GM12878 (cell line): ENCODE measurements at regions not wholly inside any gene's neighbourhood (a gene's known extent, or its start where the extent isn't known, plus 50 kb on each side); places are given as distances from the start of the nearest gene placed in this dataset.

ENCODE experiments used
- ATAC-seq: fragments of 200-7000 bp; cut with Tn5 transposase; 3 replicates; pipeline ENCODE4 v1.9.1; 2020; ENCODE audit warnings: mild to moderate bottlenecking, moderate library complexity
- BruUV-seq: library from RNA; stranded (reverse); fragments of 400-500 nt; replicated peaks from 2 replicates; lab custom pipeline; 2021; lab: Mats Ljungman, UMichigan
- CTCF ChIA-PET: fragments of 300-600 bp; sonication (Branson Sonifier 250); formaldehyde crosslinking; extraction: SDS; loops from one replicate; lab custom pipeline; 2021; ENCODE audit warnings: inconsistent platforms; lab: Yijun Ruan, JAX
- POLR2A ChIA-PET: fragments of 350-600 bp; formaldehyde crosslinking; extraction: SDS; loops from one replicate; lab custom pipeline; 2021; ENCODE audit warnings: inconsistent platforms; lab: Charles Lee
- RAD21 ChIA-PET: fragments of 300-600 bp; sonication (Branson Sonifier 250); formaldehyde crosslinking; loops from one replicate; lab custom pipeline; 2023; ENCODE audit warnings: antibody characterized with exemption; ENCODE audit not compliant: unreplicated experiment; lab: Charles Lee
- SMC1A ChIA-PET: fragments of 300-600 bp; sonication (Branson Sonifier 250); formaldehyde crosslinking; loops from one replicate; lab custom pipeline; 2023; ENCODE audit not compliant: unreplicated experiment, uncharacterized antibody; lab: Charles Lee
- DNase-seq: peaks from one replicate; pipeline ENCODE4 v3.0.0-alpha.2; 2011; ENCODE audit warnings: low read depth, low spot score
- FAIRE-seq: peaks from 3 replicates; lab custom pipeline; 2011; peaks lifted over from hg19 to GRCh38; lab: Jason Lieb, UNC
- H2AFZ ChIP-seq: 2 replicates; pipeline ENCODE4 v1.6.0; 2011; ENCODE audit warnings: low read depth, low read length, control low read depth; ENCODE audit not compliant: control insufficient read depth
- H3K27ac ChIP-seq: 2 replicates; pipeline ENCODE4 v1.5.1; 2011; ENCODE audit warnings: control low read depth; ENCODE audit not compliant: control insufficient read depth, insufficient read depth
- H3K27me3 ChIP-seq, 2 experiments: replicated peaks in 1 of 2; 2 replicates each; pipeline versions ENCODE4 v1.6.0 to v1.6.1; 2011; ENCODE audit warnings: low read length in 1 of 2; ENCODE audit not compliant: control insufficient read depth in 2 of 2, insufficient read depth in 2 of 2
- H3K36me3 ChIP-seq, 2 experiments: 2 replicates each; pipeline ENCODE4 v1.5.1; 2011; ENCODE audit warnings: low read length in 1 of 2; ENCODE audit not compliant: control insufficient read depth in 2 of 2, insufficient read depth in 2 of 2
- H3K4me1 ChIP-seq: 2 replicates; pipeline ENCODE4 v1.6.1; 2011; ENCODE audit warnings: mild to moderate bottlenecking, low read length, moderate library complexity, mixed read lengths; ENCODE audit not compliant: control insufficient read depth, insufficient read depth
- H3K4me2 ChIP-seq: 2 replicates; pipeline ENCODE4 v1.6.0; 2011; ENCODE audit warnings: control low read depth; ENCODE audit not compliant: control insufficient read depth, insufficient read depth
- H3K4me3 ChIP-seq: fragments of 200-600 bp; sonication (generic); 2 replicates; pipeline ENCODE4 v1.5.1; 2016
- H3K79me2 ChIP-seq: 2 replicates; pipeline ENCODE4 v1.6.0; 2011; ENCODE audit warnings: low read length; ENCODE audit not compliant: control insufficient read depth, insufficient read depth
- H3K9ac ChIP-seq: 2 replicates; pipeline ENCODE4 v1.8.0; 2011; ENCODE audit warnings: low read length, control low read depth, mixed read lengths; ENCODE audit not compliant: control insufficient read depth, insufficient read depth
- H3K9me3 ChIP-seq: replicated peaks from 3 replicates; pipeline ENCODE4 v1.5.1; 2011; ENCODE audit warnings: mild to moderate bottlenecking, low read length; ENCODE audit not compliant: control insufficient read depth, insufficient read depth
- H4K20me1 ChIP-seq: 2 replicates; pipeline ENCODE4 v1.6.0; 2011; ENCODE audit not compliant: control insufficient read depth, insufficient read depth
- EZH2 ChIP-seq: IDR thresholded peaks from 2 replicates; pipeline ENCODE4 v1.6.1; 2012; ENCODE audit warnings: low read depth, mild to moderate bottlenecking, control low read depth, inconsistent platforms, low read length, borderline replicate concordance; ENCODE audit not compliant: control insufficient read depth
- IKZF1 ChIP-seq: fragments of 450-650 bp; conservative IDR thresholded peaks from 2 replicates; pipeline ENCODE4 v1.6.1; 2017; ENCODE audit warnings: antibody characterized with exemption, mild to moderate bottlenecking
- MYB ChIP-seq: fragments of 150-350 bp; IDR thresholded peaks from 2 replicates; pipeline ENCODE4 v1.6.1; 2014; ENCODE audit warnings: mild to moderate bottlenecking, low read depth, low read length, borderline replicate concordance
- PRDM15 ChIP-seq: fragments of 450-650 bp; formaldehyde crosslinking; IDR thresholded peaks from 2 replicates; pipeline ENCODE4 v1.4.0; 2020; ENCODE audit warnings: mild to moderate bottlenecking, moderate library complexity
- SIN3A ChIP-seq: IDR thresholded peaks from 2 replicates; pipeline ENCODE4 v1.6.1; 2012; ENCODE audit warnings: low read depth, low read length, improper control_type of control experiment
- WGBS: methylation state at CpG from one replicate; pipeline ENCODE4 v1.1.6; 2016; ENCODE audit warnings: low lambda C conversion rate; ENCODE audit not compliant: insufficient replicate concordance, insufficient coverage; ENCODE audit errors: missing lambda C conversion rate; 5-methylcytosine and 5-hydroxymethylcytosine counted together
- in situ Hi-C: fragments of 300-500 bp; cut with MboI; formaldehyde crosslinking; loops from 9 replicates; pipeline ENCODE4 v1.14.3; 2018; ENCODE audit warnings: mixed read lengths
- intact Hi-C: fragments of 100-400 bp; cut with micrococcal nuclease; formaldehyde crosslinking; loops from one replicate; pipeline ENCODE4 v1.14.2; 2022; ENCODE audit not compliant: unreplicated experiment
- TF ChIP-seq, protein P1 (sequence below): fragments of 450-650 bp; IDR thresholded peaks from 2 replicates; pipeline ENCODE4 v1.6.1; 2018; ENCODE audit warnings: mild to moderate bottlenecking, low read depth, moderate library complexity; ENCODE audit not compliant: partially characterized antibody

- TF ChIP-seq, protein P1, sequence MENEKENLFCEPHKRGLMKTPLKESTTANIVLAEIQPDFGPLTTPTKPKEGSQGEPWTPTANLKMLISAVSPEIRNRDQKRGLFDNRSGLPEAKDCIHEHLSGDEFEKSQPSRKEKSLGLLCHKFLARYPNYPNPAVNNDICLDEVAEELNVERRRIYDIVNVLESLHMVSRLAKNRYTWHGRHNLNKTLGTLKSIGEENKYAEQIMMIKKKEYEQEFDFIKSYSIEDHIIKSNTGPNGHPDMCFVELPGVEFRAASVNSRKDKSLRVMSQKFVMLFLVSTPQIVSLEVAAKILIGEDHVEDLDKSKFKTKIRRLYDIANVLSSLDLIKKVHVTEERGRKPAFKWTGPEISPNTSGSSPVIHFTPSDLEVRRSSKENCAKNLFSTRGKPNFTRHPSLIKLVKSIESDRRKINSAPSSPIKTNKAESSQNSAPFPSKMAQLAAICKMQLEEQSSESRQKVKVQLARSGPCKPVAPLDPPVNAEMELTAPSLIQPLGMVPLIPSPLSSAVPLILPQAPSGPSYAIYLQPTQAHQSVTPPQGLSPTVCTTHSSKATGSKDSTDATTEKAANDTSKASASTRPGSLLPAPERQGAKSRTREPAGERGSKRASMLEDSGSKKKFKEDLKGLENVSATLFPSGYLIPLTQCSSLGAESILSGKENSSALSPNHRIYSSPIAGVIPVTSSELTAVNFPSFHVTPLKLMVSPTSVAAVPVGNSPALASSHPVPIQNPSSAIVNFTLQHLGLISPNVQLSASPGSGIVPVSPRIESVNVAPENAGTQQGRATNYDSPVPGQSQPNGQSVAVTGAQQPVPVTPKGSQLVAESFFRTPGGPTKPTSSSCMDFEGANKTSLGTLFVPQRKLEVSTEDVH, result no peak
Observed at GRCh38 chr15:98228846-98229245, 268.3 kb downstream of the ARRDC4 start (continued).

- no peak overlapping the region for H2AFZ ChIP-seq
- H3K4me2 ChIP-seq, result no peak overlapping the region
- no peak overlapping the region for H3K4me3 ChIP-seq
- 50% methylated on average over 5 of the region's 5 CpGs for WGBS
- DNase-seq (no peak), ATAC-seq (no peak), FAIRE-seq (no peak)
- no peak overlapping the region for H3K27ac ChIP-seq
- ChIA-PET RAD21 (no interaction called here), POLR2A (no interaction called here), SMC1A (interaction anchor here (0.8 kb wide), 1 partner anchor 47 kb away, joined by 4 read pairs; no protein-coding TSS in a partner anchor)
- in situ Hi-C loops, result no loop called here
- H4K20me1 ChIP-seq, result no peaks in the 10 kb centered on the region
- no peaks in the 10 kb centered on the region for H3K36me3 ChIP-seq
- H3K4me1 ChIP-seq, result no peaks in the 10 kb centered on the region
- no peak overlapping the region for H3K9ac ChIP-seq
- no TSS peak for BruUV-seq
- H3K79me2 ChIP-seq, result no peaks in the 10 kb centered on the region
- no peaks in the 10 kb centered on the region for H3K9me3 ChIP-seq
- H3K27me3 ChIP-seq, result no peaks in the 10 kb centered on the region
- intact Hi-C loops, result no loop called here
- no peak for TF ChIP-seq EZH2
- TF ChIP-seq SIN3A, result no peak
- TF ChIP-seq MYB, result no peak
- no peak for TF ChIP-seq IKZF1
- no peak for TF ChIP-seq PRDM15 (CRISPR knock-in tag)
- TF ChIP-seq, all 136 proteins: peak for 0
- CTCF ChIA-PET, result no interaction called here
Observed at GRCh38 chr15:98230975-98231374, 270.5 kb downstream of the ARRDC4 start.
